ENCODE measurements at regions not wholly inside any gene's neighbourhood (a gene's known extent, or its start where the extent isn't known, plus 50 kb on each side); places are given as distances from the start of the nearest gene placed in this dataset.
"Not testable (repeated sequence)": the region's sequence is repeated elsewhere in the genome, so short reads cannot be mapped to it uniquely, and the experiment has no call there.

GRCh38 chr9:36521148-36521547, 51.5 kb upstream of the MELK start:
- no peak for DNase-seq

GRCh38 chr9:36517131-36517530, 55.6 kb upstream of the MELK start:
- no peak for DNase-seq

GRCh38 chr9:36504156-36504555, 68.5 kb upstream of the MELK start:
- DNase-seq: no peak

- DNase-seq: no peak
Measured at GRCh38 chr9:36503172-36504088, 69.3 kb upstream of the MELK start.

- no peak for DNase-seq
Measured at GRCh38 chr9:36501727-36502126, 71.0 kb upstream of the MELK start.

- DNase-seq: not testable (repeated sequence)
Measured at GRCh38 chr9:36500931-36501330, 71.8 kb upstream of the MELK start.

GRCh38 chr9:36499174-36499890, 73.4 kb upstream of the MELK start:
- no peak for DNase-seq

- DNase-seq: peak; percentile 12
Measured at GRCh38 chr9:36493564-36493963, 79.1 kb upstream of the MELK start.

GRCh38 chr9:36492865-36493264, 79.8 kb upstream of the MELK start:
- DNase-seq: no peak

GRCh38 chr9:36489453-36489852, 83.2 kb upstream of the MELK start:
- DNase-seq: no peak

GRCh38 chr9:36488389-36488756, 84.3 kb upstream of the MELK start:
- DNase-seq: peak; percentile 8

- DNase-seq: peak; percentile 89
Measured at GRCh38 chr9:36487482-36488388, 85.0 kb upstream of the MELK start.

- DNase-seq: peak; percentile 41
Measured at GRCh38 chr9:36486933-36487481, 85.7 kb upstream of the MELK start.

GRCh38 chr9:36486329-36486932, 86.3 kb upstream of the MELK start:
- no peak for DNase-seq

GRCh38 chr9:36485647-36486328, 85.7 kb upstream of the RNF38 start:
- no peak for DNase-seq

- no peak for DNase-seq
Measured at GRCh38 chr9:36484124-36484523, 84.1 kb upstream of the RNF38 start.

- DNase-seq: no peak
Measured at GRCh38 chr9:36479101-36479500, 79.0 kb upstream of the RNF38 start.

GRCh38 chr9:36471359-36471758, 71.3 kb upstream of the RNF38 start:
- no peak for DNase-seq

- DNase-seq: peak; percentile 47
Measured at GRCh38 chr9:36470643-36471290, 70.7 kb upstream of the RNF38 start.

GRCh38 chr9:36463467-36463866, 63.4 kb upstream of the RNF38 start:
- no peak for DNase-seq

- DNase-seq: no peak
Measured at GRCh38 chr9:36462245-36462644, 62.2 kb upstream of the RNF38 start.
